Activated T-helper 1 cell treated with anti-CD3 and anti-CD28 coated beads, Interleukin-12 subunit alpha, Interleukin-12 subunit beta, Interleukin-2, Interleukin-4 antibody, amounts not matched to agents 30 ng/mL and 10 ng/mL and 1 ng/mL, durations not matched to agents 14 hours and 24 hours and 36 hours (primary cell): ENCODE measurements at regions not wholly inside any gene's neighbourhood (a gene's known extent, or its start where the extent isn't known, plus 50 kb on each side); places are given as distances from the start of the nearest gene placed in this dataset.

Experiments used
- DNase-seq: peaks from one replicate; pipeline ENCODE4 v3.0.0; 2021; ENCODE audit warnings: low spot score
- H3K27ac Mint-ChIP-seq: one replicate; pipeline ENCODE4 v1.8.0; 2021; ENCODE audit warnings: mild to moderate bottlenecking, mixed read lengths
- H3K27me3 Mint-ChIP-seq: one replicate; pipeline ENCODE4 v1.8.0; 2022; ENCODE audit warnings: mild to moderate bottlenecking, moderate library complexity, mixed read lengths; ENCODE audit not compliant: insufficient read depth
- H3K36me3 Mint-ChIP-seq: one replicate; pipeline ENCODE4 v1.8.0; 2021; ENCODE audit warnings: low read depth, mixed read lengths
- H3K4me1 Mint-ChIP-seq: one replicate; pipeline ENCODE4 v1.8.0; 2021; ENCODE audit warnings: low read depth, mixed read lengths
- H3K4me3 Mint-ChIP-seq: one replicate; pipeline ENCODE4 v1.8.0; 2021; ENCODE audit warnings: mild to moderate bottlenecking, moderate library complexity, mixed read lengths
- H3K9me3 Mint-ChIP-seq: one replicate; pipeline ENCODE4 v1.8.0; 2021; ENCODE audit warnings: mixed read lengths
- intact Hi-C: fragments of 100-400 bp; cut with micrococcal nuclease; formaldehyde crosslinking; loops from one replicate; pipeline ENCODE4 v1.15.1; 2024

DNA sequence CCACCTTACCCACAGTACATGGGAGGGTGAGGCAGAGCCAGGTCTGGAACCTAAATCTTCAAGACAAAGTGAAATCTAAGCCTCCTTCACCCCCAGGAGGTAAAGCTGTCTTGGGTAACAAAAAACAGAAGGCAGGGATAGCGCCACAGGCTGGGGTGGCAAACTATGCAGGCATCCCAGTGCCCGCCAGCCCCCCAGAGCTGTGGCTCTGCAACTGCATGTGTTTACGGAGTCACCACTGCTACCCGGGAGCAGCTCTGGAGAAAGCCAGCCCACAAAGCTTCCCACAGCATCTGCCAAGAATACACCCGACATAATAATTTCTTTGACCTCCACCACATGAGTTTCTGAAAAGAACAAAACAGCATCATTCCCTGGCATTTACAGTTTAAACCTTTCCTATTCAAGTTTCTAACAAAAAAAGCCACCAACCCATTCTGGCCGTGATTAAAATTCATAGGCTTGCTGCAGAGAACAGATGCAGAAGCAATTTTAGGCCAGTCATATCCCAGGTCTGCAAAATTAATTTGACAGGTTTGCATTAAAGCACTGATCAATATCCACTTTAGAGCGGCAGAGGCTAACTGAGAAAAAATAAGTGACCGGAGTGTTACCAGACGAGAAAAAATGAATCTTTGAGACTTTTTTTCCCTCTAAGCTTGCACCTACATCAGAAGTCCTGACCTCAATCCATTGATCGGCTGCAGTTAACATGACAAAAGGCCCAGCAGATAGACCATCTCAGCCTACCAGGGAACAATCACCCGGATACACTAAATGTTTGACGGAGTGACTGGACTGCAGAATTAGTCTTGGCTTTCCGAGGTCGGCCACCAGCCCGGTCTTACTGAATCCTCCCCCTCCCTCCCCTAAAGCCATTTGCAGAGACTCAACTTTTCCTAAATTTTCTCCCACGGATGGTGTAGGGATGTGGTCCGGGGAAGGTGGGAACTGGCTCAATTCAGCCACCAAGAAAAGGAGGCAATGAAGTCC lies 309.6 kb upstream of the SKOR2 start:
- no peak for DNase-seq
- H3K27me3 Mint-ChIP-seq: peaks cover 11% of the 10 kb centered on the region
- no peaks in the 10 kb centered on the region for H3K9me3 Mint-ChIP-seq
- intact Hi-C loops: no loop called here
- peaks cover 6% of the 10 kb centered on the region for H3K4me1 Mint-ChIP-seq
- no peaks in the 10 kb centered on the region for H3K36me3 Mint-ChIP-seq
- H3K27ac Mint-ChIP-seq: no peak overlapping the region
- no peak overlapping the region for H3K4me3 Mint-ChIP-seq

- intact Hi-C loops: no loop called here
- H3K27me3 Mint-ChIP-seq: peaks cover 9% of the 10 kb centered on the region
- peaks cover 6% of the 10 kb centered on the region for H3K4me1 Mint-ChIP-seq
- no peaks in the 10 kb centered on the region for H3K9me3 Mint-ChIP-seq
- no peak overlapping the region for H3K27ac Mint-ChIP-seq
- no peak for DNase-seq
- H3K36me3 Mint-ChIP-seq: no peaks in the 10 kb centered on the region
- no peak overlapping the region for H3K4me3 Mint-ChIP-seq
Measured at GRCh38 chr18:47558110-47558750, 306.8 kb upstream of the SKOR2 start.

DNA sequence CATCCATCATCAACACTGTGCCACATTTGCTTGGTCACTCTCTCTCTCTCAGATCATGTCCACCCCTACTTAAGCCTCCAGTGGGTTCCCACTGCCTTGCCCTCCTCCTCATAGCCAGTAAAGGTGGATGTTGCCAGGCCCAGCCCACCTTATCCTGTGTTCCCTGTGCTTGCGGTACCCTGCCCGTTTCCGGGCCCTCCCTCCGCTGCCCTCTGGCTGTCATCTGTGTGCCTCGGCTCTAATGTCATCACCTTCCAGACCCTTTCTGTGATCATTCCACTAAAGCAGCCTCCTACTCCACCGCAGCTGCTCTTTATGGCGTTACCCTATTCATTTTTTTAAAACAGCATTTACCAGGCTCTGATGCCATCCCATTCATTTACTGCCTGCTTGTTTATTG lies 305.7 kb upstream of the SKOR2 start:
- no peak overlapping the region for H3K27ac Mint-ChIP-seq
- no peak overlapping the region for H3K4me3 Mint-ChIP-seq
- H3K27me3 Mint-ChIP-seq: peaks cover 9% of the 10 kb centered on the region
- no peaks in the 10 kb centered on the region for H3K36me3 Mint-ChIP-seq
- intact Hi-C loops: no loop called here
- peaks cover 6% of the 10 kb centered on the region for H3K4me1 Mint-ChIP-seq
- DNase-seq: no peak
- no peaks in the 10 kb centered on the region for H3K9me3 Mint-ChIP-seq

DNA sequence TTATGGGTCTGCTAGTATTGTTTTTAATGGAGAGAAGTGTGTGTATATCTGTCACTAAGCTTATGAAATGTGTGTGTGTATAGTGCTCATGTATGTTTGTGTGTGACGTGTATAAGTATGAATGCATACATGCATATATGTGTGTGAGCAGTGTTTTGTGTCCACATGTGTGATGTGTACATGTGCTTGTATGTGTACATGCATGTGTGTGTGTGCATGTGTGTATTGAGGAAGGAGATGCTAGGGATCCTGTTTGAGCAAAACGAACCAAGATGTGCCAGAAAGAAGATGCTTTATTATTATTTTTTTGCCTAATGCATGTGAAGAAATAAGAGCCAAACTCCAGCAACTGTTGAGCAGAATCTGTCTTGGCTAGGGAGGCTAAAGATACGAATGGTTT lies 301.3 kb upstream of the SKOR2 start:
- no peak for DNase-seq
- no peak overlapping the region for H3K4me3 Mint-ChIP-seq
- intact Hi-C loops: no loop called here
- no peaks in the 10 kb centered on the region for H3K36me3 Mint-ChIP-seq
- no peaks in the 10 kb centered on the region for H3K4me1 Mint-ChIP-seq
- H3K27ac Mint-ChIP-seq: no peak overlapping the region
- H3K9me3 Mint-ChIP-seq: no peaks in the 10 kb centered on the region
- H3K27me3 Mint-ChIP-seq: peaks cover 2% of the 10 kb centered on the region

GRCh38 chr18:47550611-47551010 lies 299.2 kb upstream of the SKOR2 start:
- no peaks in the 10 kb centered on the region for H3K36me3 Mint-ChIP-seq
- no peaks in the 10 kb centered on the region for H3K9me3 Mint-ChIP-seq
- peaks cover 2% of the 10 kb centered on the region for H3K27me3 Mint-ChIP-seq
- intact Hi-C loops: no loop called here
- H3K27ac Mint-ChIP-seq: no peak overlapping the region
- no peaks in the 10 kb centered on the region for H3K4me1 Mint-ChIP-seq
- H3K4me3 Mint-ChIP-seq: no peak overlapping the region
- no peak for DNase-seq

GRCh38 chr18:47549021-47549540 lies 297.6 kb upstream of the SKOR2 start:
- intact Hi-C loops: no loop called here
- H3K4me1 Mint-ChIP-seq: no peaks in the 10 kb centered on the region

DNA sequence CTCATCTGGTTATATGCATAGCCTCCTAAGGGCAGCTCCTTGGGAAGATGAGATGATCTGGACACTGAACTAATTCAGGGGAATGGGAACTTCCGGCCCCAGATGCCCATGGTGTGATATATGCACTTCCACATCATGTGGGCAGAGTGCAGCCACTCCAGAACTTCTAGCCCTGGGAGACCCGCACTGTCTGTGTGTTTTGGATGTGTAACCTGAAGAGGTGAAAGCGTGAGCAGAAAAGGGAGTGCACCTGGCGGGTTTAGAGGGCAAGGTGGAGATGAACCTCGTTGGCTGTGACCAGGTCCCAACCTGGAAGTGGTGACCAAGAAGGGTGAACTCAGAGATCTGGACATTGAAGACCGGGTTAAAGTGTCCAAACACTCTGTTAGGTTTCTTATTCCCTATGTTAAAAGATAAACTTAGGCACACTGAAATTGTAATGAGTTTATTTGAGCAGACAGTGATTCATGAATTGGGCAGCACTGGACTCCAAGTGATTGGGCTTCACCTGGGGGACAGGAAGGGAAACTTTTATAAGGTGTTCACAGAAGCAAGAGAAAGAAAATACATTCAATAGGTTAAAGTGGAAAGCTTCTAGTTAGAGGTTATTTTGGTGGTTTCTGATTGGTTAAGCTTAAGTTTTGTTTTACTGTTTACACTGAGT lies 296.2 kb upstream of the SKOR2 start:
- no peaks in the 10 kb centered on the region for H3K9me3 Mint-ChIP-seq
- H3K36me3 Mint-ChIP-seq: no peaks in the 10 kb centered on the region
- peaks cover 2% of the 10 kb centered on the region for H3K27me3 Mint-ChIP-seq
- H3K4me3 Mint-ChIP-seq: no peak overlapping the region
- no peak for DNase-seq
- intact Hi-C loops: no loop called here
- H3K4me1 Mint-ChIP-seq: no peaks in the 10 kb centered on the region
- H3K27ac Mint-ChIP-seq: no peak overlapping the region

More at GRCh38 chr18:47549021-47549540, 297.6 kb upstream of the SKOR2 start:
- H3K27ac Mint-ChIP-seq: no peak overlapping the region
- H3K27me3 Mint-ChIP-seq: peaks cover 2% of the 10 kb centered on the region
- no peak overlapping the region for H3K4me3 Mint-ChIP-seq
- H3K9me3 Mint-ChIP-seq: no peaks in the 10 kb centered on the region
- DNase-seq: no peak
- no peaks in the 10 kb centered on the region for H3K36me3 Mint-ChIP-seq

DNA sequence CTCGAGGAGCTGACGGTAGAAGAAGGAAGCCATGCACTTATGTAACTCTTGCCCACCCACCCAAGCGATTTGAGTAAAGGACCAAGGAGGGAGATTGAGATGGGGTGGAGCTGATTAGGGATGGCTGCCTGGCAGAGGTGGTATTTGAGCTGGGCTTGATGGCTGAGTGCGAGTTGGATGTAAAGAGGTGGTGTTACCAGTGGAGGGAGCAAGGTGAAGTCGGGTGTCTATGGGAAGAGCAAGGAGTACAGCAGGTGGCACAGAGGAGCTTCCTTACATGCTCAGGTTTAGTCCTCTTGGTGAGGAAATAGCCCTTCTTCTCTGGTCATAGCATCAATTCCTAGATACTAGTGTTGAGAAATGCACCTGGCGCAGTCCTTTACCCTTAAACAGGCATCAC lies 294.2 kb upstream of the SKOR2 start:
- H3K4me3 Mint-ChIP-seq: no peak overlapping the region

GRCh38 chr18:47543080-47543479 lies 291.6 kb upstream of the SKOR2 start:
- intact Hi-C loops: no loop called here
- H3K27ac Mint-ChIP-seq: no peak overlapping the region
- H3K9me3 Mint-ChIP-seq: no peaks in the 10 kb centered on the region
- H3K4me1 Mint-ChIP-seq: no peaks in the 10 kb centered on the region
- peaks cover 5% of the 10 kb centered on the region for H3K27me3 Mint-ChIP-seq
- no peak overlapping the region for H3K4me3 Mint-ChIP-seq
- no peaks in the 10 kb centered on the region for H3K36me3 Mint-ChIP-seq
- DNase-seq: no peak

More for the DNA sequence above, 294.2 kb upstream of the SKOR2 start:
- Mint-ChIP-seq H3K27ac (no peak overlapping the region), H3K9me3 (no peaks in the 10 kb centered on the region), H3K27me3 (peaks cover 5% of the 10 kb centered on the region), H3K36me3 (no peaks in the 10 kb centered on the region), H3K4me1 (no peaks in the 10 kb centered on the region)
- intact Hi-C loops: no loop called here
- DNase-seq: no peak

DNA sequence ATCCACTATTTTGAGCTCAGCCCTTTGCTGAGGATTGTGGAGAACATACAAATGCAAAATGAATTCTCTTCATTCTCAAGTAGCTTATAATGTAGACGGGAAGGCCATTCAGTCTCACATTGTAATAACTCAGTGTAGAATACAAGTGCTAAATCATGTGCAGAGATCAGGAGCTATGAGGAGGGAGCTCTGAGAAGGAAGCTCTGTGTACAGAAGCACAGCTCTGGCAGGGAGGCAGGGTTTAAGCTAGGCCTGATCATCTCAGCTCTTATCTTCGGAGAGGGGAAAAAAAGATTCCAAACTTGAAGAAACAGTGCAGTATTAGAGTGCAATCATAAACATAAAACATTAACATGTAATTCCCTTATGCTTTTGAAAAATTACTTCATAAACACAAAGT lies 291.1 kb upstream of the SKOR2 start:
- intact Hi-C loops: no loop called here
- no peak for DNase-seq
- H3K9me3 Mint-ChIP-seq: no peaks in the 10 kb centered on the region
- H3K4me1 Mint-ChIP-seq: no peaks in the 10 kb centered on the region
- H3K4me3 Mint-ChIP-seq: no peak overlapping the region
- H3K27ac Mint-ChIP-seq: no peak overlapping the region
- H3K36me3 Mint-ChIP-seq: no peaks in the 10 kb centered on the region
- H3K27me3 Mint-ChIP-seq: peaks cover 5% of the 10 kb centered on the region

DNA sequence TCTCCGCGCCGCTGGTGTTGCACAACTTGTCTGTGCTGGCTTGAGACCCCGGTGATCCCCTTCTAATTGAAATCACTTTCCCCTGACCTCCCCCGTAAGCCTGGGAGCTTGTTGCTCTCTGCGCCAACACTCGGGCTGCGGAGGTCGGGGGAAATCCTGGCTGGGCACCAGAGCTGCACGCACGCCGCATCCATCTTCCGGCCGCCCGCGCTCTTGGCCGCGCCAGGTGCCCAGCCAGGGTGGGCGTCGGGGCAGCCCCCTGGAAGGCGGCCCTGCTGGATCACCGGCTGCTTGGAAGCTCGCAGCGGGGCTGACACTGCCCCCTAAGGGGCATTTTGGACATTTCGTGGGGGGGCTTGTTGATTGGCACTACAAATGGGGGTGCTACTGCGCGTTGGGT lies 280.3 kb upstream of the SKOR2 start:
- DNase-seq: no peak
- no peaks in the 10 kb centered on the region for H3K4me1 Mint-ChIP-seq

DNA sequence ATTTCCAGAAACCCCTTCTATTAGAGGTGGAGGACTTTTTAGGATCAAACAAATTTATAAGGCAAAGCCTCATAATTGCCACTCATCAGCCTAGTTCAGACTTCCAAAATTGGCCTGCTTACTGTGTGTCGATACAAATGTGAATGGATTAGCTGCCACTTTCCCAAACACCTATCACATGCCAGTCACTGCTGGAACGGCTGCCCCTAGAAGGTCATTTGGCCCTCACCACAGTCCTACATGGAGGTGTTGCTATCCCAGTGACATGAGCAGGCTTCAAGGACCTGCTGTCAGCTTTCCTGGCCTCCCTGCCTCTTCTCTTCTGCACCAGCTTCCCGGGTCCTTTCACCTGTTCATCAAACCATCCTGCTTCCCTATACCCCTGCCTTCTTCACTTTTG lies 279.2 kb upstream of the SKOR2 start:
- peaks cover 10% of the 10 kb centered on the region for H3K27me3 Mint-ChIP-seq
- H3K9me3 Mint-ChIP-seq: no peaks in the 10 kb centered on the region
- H3K36me3 Mint-ChIP-seq: no peaks in the 10 kb centered on the region
- DNase-seq: no peak
- no peak overlapping the region for H3K4me3 Mint-ChIP-seq
- no peak overlapping the region for H3K27ac Mint-ChIP-seq
- intact Hi-C loops: no loop called here
- H3K4me1 Mint-ChIP-seq: no peaks in the 10 kb centered on the region

More for the DNA sequence above, 280.3 kb upstream of the SKOR2 start:
- Mint-ChIP-seq H3K27ac (no peak overlapping the region), H3K9me3 (no peaks in the 10 kb centered on the region), H3K27me3 (peaks cover 10% of the 10 kb centered on the region), H3K4me3 (no peak overlapping the region), H3K36me3 (no peaks in the 10 kb centered on the region)
- intact Hi-C loops: no loop called here

DNA sequence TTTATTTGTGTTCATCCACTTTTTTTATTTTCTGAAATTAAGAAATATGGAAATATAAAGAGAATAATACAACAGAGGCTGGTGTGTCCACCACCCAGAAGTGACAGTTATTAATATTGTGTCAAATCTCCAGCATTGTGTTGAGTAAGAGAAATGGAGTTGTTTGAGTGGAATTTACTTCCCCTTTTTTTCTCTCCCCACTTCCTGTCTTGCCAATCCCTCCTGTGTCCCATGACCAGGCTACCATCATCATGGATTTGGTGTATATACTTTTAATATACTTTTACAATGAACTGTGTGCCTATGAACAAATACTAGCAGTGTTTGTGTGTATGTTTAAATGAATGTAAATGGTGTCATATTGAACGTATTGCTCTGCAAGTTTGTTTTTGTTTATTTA lies 276.9 kb upstream of the SKOR2 start:
- no peak overlapping the region for H3K27ac Mint-ChIP-seq
- H3K4me1 Mint-ChIP-seq: no peaks in the 10 kb centered on the region
- no peaks in the 10 kb centered on the region for H3K36me3 Mint-ChIP-seq

More for the DNA sequence above, 276.9 kb upstream of the SKOR2 start:
- H3K4me3 Mint-ChIP-seq: no peak overlapping the region
- DNase-seq: no peak
- peaks cover 10% of the 10 kb centered on the region for H3K27me3 Mint-ChIP-seq
- no peaks in the 10 kb centered on the region for H3K9me3 Mint-ChIP-seq
- intact Hi-C loops: no loop called here
